Right kidney (tissue), 1 donor: ENCODE measurements at regions not wholly inside any gene's neighbourhood (a gene's known extent, or its start where the extent isn't known, plus 50 kb on each side); places are given as distances from the start of the nearest gene placed in this dataset.
"Not testable (repeated sequence)": the region's sequence is repeated elsewhere in the genome, so short reads cannot be mapped to it uniquely, and the experiment has no call there.

Experiments used
- DNase-seq: peaks from one replicate; pipeline ENCODE4 v3.0.0-alpha.2; 2016

GRCh38 chr6:28807682-28808280 lies 116.0 kb downstream of the TRIM27 start:
- DNase-seq: no peak

- DNase-seq: no peak
Observed at GRCh38 chr6:28808383-28808782, 115.4 kb downstream of the TRIM27 start.

- DNase-seq: peak; percentile 57
Observed at GRCh38 chr6:28809947-28810658, 113.7 kb downstream of the TRIM27 start.

- DNase-seq: no peak
Observed at GRCh38 chr6:28810659-28811053, 113.1 kb downstream of the TRIM27 start.

- DNase-seq: no peak
Observed at GRCh38 chr6:28811873-28812272, 111.9 kb downstream of the TRIM27 start.

- no peak for DNase-seq
Observed at GRCh38 chr6:28812778-28813569, 110.8 kb downstream of the TRIM27 start.

GRCh38 chr6:28814032-28814976 lies 109.5 kb downstream of the TRIM27 start:
- peak; percentile 37 for DNase-seq

- DNase-seq: no peak
Observed at GRCh38 chr6:28816339-28816908, 107.4 kb downstream of the TRIM27 start.

GRCh38 chr6:28816909-28817807 lies 106.6 kb downstream of the TRIM27 start:
- DNase-seq: no peak

- DNase-seq: no peak
Observed at GRCh38 chr6:28817808-28818145, 106.0 kb downstream of the TRIM27 start.

GRCh38 chr6:28824793-28825731 lies 98.7 kb downstream of the TRIM27 start:
- DNase-seq: no peak

GRCh38 chr6:28825732-28826293 lies 98.0 kb downstream of the TRIM27 start:
- no peak for DNase-seq

GRCh38 chr6:28831683-28832082 lies 92.1 kb downstream of the TRIM27 start:
- DNase-seq: not testable (repeated sequence)

- not testable (repeated sequence) for DNase-seq
Observed at GRCh38 chr6:28836703-28837102, 87.1 kb downstream of the TRIM27 start.

- peak; percentile 84 for DNase-seq
Observed at GRCh38 chr6:28838289-28838633, 85.5 kb downstream of the TRIM27 start.

GRCh38 chr6:28838634-28839442 lies 84.9 kb downstream of the TRIM27 start:
- peak; percentile 92 for DNase-seq

- no peak for DNase-seq
Observed at GRCh38 chr6:28839443-28840120, 84.2 kb downstream of the TRIM27 start.

- no peak for DNase-seq
Observed at GRCh38 chr6:28841290-28841689, 82.5 kb downstream of the TRIM27 start.
